GM10248 (cell line): ENCODE measurements at regions not wholly inside any gene's neighbourhood (a gene's known extent, or its start where the extent isn't known, plus 50 kb on each side); places are given as distances from the start of the nearest gene placed in this dataset.

Source experiments
- CTCF ChIA-PET: fragments of 300-600 bp; sonication (Branson Sonifier 250); formaldehyde crosslinking; extraction: SDS; loops from one replicate; lab custom pipeline; 2021; ENCODE audit warnings: antibody characterized with exemption; lab: Yijun Ruan, JAX
- POLR2A ChIA-PET: fragments of 350-650 bp; sonication (Branson Sonifier 250); formaldehyde crosslinking; extraction: SDS; loops from one replicate; lab custom pipeline; 2020; ENCODE audit warnings: antibody characterized with exemption; lab: Yijun Ruan, JAX
- DNase-seq: peaks from one replicate; pipeline ENCODE4 v3.0.0; 2012; ENCODE audit errors: extremely low spot score
- TF ChIP-seq, protein P1 (sequence below): IDR thresholded peaks from 2 replicates; pipeline ENCODE4 v1.5.1; 2012; ENCODE audit warnings: mild to moderate bottlenecking, low read depth; ENCODE audit errors: extremely low read depth, missing control alignments, control extremely low read depth

DNA sequence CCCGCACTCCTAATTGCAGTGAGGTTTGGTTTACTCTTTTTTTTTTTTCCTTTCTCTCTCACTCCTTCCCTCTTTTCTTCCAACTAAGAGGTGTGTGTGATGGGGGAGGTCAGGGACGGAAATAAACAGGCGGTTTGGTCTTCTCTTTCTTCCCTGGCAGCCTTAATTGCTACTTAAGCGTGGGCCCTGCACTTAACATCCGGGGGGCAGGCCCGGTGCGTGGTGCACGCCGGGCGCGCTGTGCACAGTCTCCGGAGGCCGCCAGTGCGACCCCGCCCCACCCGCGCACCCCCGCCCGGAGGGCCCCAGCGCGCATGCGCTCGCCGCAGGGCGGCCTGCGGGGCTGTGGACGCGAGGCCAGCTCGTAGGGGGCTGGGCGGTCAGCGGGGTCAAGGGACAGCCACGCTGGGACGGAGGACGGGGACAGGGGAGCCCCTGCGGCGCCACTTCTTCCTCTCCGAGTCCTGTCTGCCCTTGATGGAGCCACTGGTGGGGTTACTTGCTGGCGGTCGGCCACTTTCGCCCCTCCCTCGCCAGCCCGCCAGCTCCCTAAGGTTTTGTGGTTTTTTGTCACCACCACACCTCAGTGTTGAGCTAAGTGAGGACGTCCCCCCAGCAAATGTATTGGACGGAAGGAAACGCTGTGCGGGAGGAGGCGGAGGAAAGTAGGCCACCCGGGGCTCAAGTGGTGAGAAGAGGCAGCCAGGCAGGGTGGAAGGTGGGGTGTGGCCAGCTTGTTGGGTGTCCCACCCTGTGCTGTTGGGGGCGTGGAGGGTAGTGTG is 120.9 kb downstream of the MRM1 start:
- POLR2A ChIA-PET: no interaction called here
- DNase-seq: peak; percentile 88
- TF ChIP-seq, protein P1, sequence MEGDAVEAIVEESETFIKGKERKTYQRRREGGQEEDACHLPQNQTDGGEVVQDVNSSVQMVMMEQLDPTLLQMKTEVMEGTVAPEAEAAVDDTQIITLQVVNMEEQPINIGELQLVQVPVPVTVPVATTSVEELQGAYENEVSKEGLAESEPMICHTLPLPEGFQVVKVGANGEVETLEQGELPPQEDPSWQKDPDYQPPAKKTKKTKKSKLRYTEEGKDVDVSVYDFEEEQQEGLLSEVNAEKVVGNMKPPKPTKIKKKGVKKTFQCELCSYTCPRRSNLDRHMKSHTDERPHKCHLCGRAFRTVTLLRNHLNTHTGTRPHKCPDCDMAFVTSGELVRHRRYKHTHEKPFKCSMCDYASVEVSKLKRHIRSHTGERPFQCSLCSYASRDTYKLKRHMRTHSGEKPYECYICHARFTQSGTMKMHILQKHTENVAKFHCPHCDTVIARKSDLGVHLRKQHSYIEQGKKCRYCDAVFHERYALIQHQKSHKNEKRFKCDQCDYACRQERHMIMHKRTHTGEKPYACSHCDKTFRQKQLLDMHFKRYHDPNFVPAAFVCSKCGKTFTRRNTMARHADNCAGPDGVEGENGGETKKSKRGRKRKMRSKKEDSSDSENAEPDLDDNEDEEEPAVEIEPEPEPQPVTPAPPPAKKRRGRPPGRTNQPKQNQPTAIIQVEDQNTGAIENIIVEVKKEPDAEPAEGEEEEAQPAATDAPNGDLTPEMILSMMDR: no peak
- CTCF ChIA-PET: no interaction called here

DNA sequence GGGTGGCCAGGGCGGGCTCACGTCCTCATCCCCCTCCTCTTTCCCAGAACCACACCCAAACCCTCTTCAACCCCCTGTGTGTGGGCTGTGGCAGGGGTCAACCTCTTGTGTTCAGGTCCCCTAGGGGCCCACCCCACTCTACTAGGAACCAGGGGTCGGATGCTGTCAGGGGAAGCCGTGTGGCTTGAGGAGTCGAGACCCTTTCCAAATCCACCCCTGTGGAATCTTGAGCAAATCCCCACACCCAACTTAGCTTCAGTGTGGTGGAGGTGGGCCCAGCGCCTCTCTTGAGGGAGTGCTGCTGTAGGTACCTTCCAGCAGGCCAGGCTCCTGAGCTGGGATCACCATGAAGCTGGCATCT is 121.5 kb downstream of the MRM1 start:
- ChIA-PET POLR2A (interaction anchor here (0.6 kb wide), 1 partner anchor 167 kb away, joined by 7 read pairs; no protein-coding TSS in a partner anchor), CTCF (no interaction called here)
- TF ChIP-seq, protein P1: no peak
- no peak for DNase-seq

DNA sequence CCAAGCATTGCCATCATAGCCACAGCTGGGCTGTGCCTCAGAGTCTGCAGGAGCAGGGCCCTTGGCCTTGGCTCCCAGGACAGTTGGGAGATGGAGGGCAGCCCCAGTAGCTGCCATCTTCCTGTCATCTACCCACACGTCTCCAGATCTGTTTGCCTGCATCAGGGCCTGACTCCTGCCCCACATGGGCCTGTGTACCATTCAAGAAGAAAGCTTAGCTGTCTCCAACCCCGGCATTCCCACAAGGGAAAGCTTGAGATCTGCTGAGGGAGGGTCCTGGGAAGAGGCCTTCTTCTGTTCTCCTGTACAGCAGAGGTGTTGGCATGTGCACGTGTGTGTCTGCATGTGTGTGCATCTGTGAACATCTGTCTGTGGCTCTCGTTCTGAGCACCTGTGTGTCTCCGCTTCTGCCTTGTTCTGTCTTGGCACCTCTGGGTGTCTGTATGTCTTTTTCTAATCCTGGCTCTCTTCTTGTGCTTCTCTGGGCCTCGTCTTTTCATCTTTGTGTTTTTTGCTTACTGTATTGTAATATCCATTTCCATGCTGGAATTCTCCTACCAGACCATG is 122.2 kb downstream of the MRM1 start:
- DNase-seq: no peak
- TF ChIP-seq, protein P1: no peak
- ChIA-PET POLR2A (interaction anchor here (0.6 kb wide), 1 partner anchor 167 kb away, joined by 7 read pairs; no protein-coding TSS in a partner anchor), CTCF (interaction anchor here (0.9 kb wide), 1 partner anchor 32 kb away, joined by 4 read pairs; no protein-coding TSS in a partner anchor)

DNA sequence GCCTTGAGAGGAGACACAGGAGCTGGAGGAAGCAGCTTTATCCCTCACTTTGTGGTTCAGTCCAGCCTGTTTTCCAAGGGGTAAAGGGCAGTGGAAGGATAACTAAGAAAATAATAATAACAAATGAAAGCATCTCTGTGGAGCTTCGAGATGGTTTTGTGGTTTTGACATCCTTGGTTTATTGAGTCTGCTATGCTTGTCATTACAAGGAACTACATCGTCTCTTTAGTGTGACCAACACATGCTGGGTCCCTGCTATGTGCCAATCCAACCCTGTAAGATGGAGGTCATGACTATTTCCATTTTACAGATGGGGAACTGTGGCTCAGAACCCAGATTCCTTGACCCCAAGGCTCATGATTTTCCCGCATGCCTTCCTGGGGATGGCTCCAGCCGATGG is 124.8 kb downstream of the MRM1 start:
- POLR2A ChIA-PET: no interaction called here
- TF ChIP-seq, protein P1: no peak
- CTCF ChIA-PET: interaction anchor here (1.4 kb wide), 1 partner anchor 26 kb away, joined by 3 read pairs; no protein-coding TSS in a partner anchor
- no peak for DNase-seq

DNA sequence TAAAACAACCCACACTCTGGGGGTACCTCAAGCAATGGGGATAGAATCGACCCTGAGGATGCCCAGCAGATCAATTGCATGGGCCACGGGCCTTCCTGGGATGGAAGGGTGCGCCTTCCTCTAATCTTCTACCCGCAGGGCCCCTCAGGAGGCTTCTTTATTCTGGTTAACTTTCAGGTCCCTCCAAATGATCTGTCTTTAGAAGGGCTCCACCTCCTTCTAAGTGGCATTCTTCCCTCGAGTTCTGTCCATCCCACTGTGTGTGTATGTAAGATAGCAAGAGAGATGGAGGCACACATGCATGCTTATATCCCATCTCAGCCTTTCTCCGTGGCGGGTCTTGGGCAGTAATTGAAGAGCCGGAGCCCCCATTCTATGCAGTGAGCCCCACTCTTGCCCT is 125.7 kb downstream of the MRM1 start:
- ChIA-PET CTCF (interaction anchor here (1.4 kb wide), 1 partner anchor 25 kb away, joined by 3 read pairs; no protein-coding TSS in a partner anchor), POLR2A (no interaction called here)
- TF ChIP-seq, protein P1: no peak
- no peak for DNase-seq

DNA sequence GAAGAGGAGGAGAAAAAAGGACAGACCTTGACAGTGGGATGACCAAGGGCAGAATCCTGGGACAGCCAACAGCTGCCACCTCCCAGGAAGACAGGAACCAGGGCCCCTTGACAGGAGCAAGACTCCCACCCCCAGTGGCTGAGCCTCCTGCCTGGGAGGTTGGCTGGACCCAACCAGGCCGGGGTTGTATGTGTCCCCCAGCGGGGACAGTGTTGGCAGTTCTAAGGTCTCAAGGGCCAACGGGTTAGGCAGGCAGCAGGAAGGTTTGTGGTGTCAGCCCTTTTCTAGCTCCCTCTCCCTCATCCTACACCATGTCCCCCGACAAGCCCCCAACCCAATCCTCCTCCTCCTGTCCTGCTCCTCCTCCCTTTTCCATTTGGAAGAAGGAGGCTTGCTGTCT is 126.2 kb downstream of the MRM1 start:
- TF ChIP-seq, protein P1: no peak
- no peak for DNase-seq
- CTCF ChIA-PET: no interaction called here
- POLR2A ChIA-PET: no interaction called here
